Thoracic aorta (tissue), 2 donors: ENCODE measurements at regions not wholly inside any gene's neighbourhood (a gene's known extent, or its start where the extent isn't known, plus 50 kb on each side); places are given as distances from the start of the nearest gene placed in this dataset.

Experiments used
- ATAC-seq: fragments of 150-250 bp; one replicate; pipeline ENCODE4 v1.8.0; 2017; ENCODE audit warnings: low read depth; ENCODE audit not compliant: insufficient number of reproducible peaks, low FRiP score
- DNase-seq: peaks from one replicate; pipeline ENCODE4 v3.0.0-alpha.2; 2020; ENCODE audit warnings: low spot score
- H3K27ac ChIP-seq, 2 donors: fragments of 200-600 bp; sonication (generic); 1 replicate in 1 of 2; 2 replicates in 1 of 2; pipeline ENCODE4 v1.5.1; 2016; ENCODE audit warnings: mild to moderate bottlenecking in 2 of 2, moderate library complexity in 2 of 2
- H3K27me3 ChIP-seq: fragments of 200-600 bp; sonication (generic); replicated peaks from 2 replicates; pipeline ENCODE4 v1.6.0; 2016; ENCODE audit warnings: mild to moderate bottlenecking; ENCODE audit not compliant: insufficient read depth
- H3K36me3 ChIP-seq: fragments of 200-600 bp; sonication (generic); one replicate; pipeline ENCODE4 v1.5.1; 2016
- H3K4me1 ChIP-seq, 2 donors: fragments of 200-600 bp; sonication (generic); 1 replicate in 1 of 2; 2 replicates in 1 of 2; pipeline versions ENCODE4 v1.5.1 to v1.6.0; 2016; ENCODE audit warnings: low read depth in 2 of 2, mild to moderate bottlenecking in 1 of 2; ENCODE audit not compliant: control insufficient read depth in 1 of 2
- H3K4me3 ChIP-seq: fragments of 200-600 bp; sonication (generic); 2 replicates; pipeline ENCODE4 v1.5.1; 2016; ENCODE audit warnings: mild to moderate bottlenecking
- H3K9me3 ChIP-seq: fragments of 200-600 bp; sonication (generic); 2 replicates; pipeline ENCODE4 v1.5.1; 2016
- CTCF ChIP-seq: fragments of 200-600 bp; sonication (generic); IDR thresholded peaks from one replicate; pipeline ENCODE4 v1.5.1; 2019; ENCODE audit warnings: antibody characterized with exemption

- H3K27me3 ChIP-seq: no peaks in the 10 kb centered on the region
- no peak for TF ChIP-seq CTCF
- H3K4me1 ChIP-seq: no peaks in the 10 kb centered on the region
- H3K36me3 ChIP-seq: no peaks in the 10 kb centered on the region
- no peak overlapping the region for H3K4me3 ChIP-seq
- ATAC-seq (no peak), DNase-seq (no peak)
- H3K9me3 ChIP-seq: no peaks in the 10 kb centered on the region
- no peak overlapping the region for H3K27ac ChIP-seq
Observed at GRCh38 chr3:117595615-117596014, 886.0 kb downstream of the TUSC7 start.

- Histone ChIP-seq H3K36me3 (no peaks in the 10 kb centered on the region), H3K4me3 (no peak overlapping the region), H3K9me3 (no peaks in the 10 kb centered on the region), H3K27me3 (no peaks in the 10 kb centered on the region), H3K27ac (no peak overlapping the region), H3K4me1 (no peaks in the 10 kb centered on the region)
- ATAC-seq: no peak
- no peak for TF ChIP-seq CTCF
- no peak for DNase-seq
Observed at GRCh38 chr3:117596503-117596902, 886.9 kb downstream of the TUSC7 start.

GRCh38 chr3:117597865-117598264, 888.3 kb downstream of the TUSC7 start:
- Histone ChIP-seq H3K27me3 (no peaks in the 10 kb centered on the region), H3K36me3 (no peaks in the 10 kb centered on the region), H3K27ac (no peak overlapping the region), H3K4me3 (no peak overlapping the region), H3K4me1 (no peaks in the 10 kb centered on the region), H3K9me3 (no peaks in the 10 kb centered on the region)
- no peak for TF ChIP-seq CTCF
- ATAC-seq (no peak), DNase-seq (no peak)

GRCh38 chr3:117600112-117600511, 890.5 kb downstream of the TUSC7 start:
- Histone ChIP-seq H3K4me3 (no peak overlapping the region), H3K4me1 (no peaks in the 10 kb centered on the region), H3K27me3 (no peaks in the 10 kb centered on the region), H3K36me3 (no peaks in the 10 kb centered on the region), H3K9me3 (no peaks in the 10 kb centered on the region), H3K27ac (no peak overlapping the region)
- no peak for TF ChIP-seq CTCF
- DNase-seq (no peak), ATAC-seq (no peak)

GRCh38 chr3:117600666-117601065, 891.1 kb downstream of the TUSC7 start:
- H3K4me3 ChIP-seq: no peak overlapping the region
- H3K27me3 ChIP-seq: no peaks in the 10 kb centered on the region
- no peaks in the 10 kb centered on the region for H3K4me1 ChIP-seq
- no peak for TF ChIP-seq CTCF
- H3K36me3 ChIP-seq: no peaks in the 10 kb centered on the region
- H3K27ac ChIP-seq: no peak overlapping the region
- no peaks in the 10 kb centered on the region for H3K9me3 ChIP-seq
- DNase-seq (no peak), ATAC-seq (no peak)
